ENCODE measurements at regions not wholly inside any gene's neighbourhood (a gene's known extent, or its start where the extent isn't known, plus 50 kb on each side); places are given as distances from the start of the nearest gene placed in this dataset.

- no peak for TF ChIP-seq CTCF (IDR thresholded peaks at IDR 0.05)
- no peak for TF ChIP-seq POLR2A (IDR thresholded peaks at IDR 0.05)
Observed at GRCh38 chr15:95078003-95078402, 846.6 kb downstream of the MCTP2 start.
